Bronchial epithelial cell (primary cell): ENCODE measurements at regions not wholly inside any gene's neighbourhood (a gene's known extent, or its start where the extent isn't known, plus 50 kb on each side); places are given as distances from the start of the nearest gene placed in this dataset.
"Not testable (repeated sequence)": the region's sequence is repeated elsewhere in the genome, so short reads cannot be mapped to it uniquely, and the experiment has no call there.

Experiments used
- DNase-seq: peaks from one replicate; pipeline ENCODE4 v3.0.0-alpha.2; 2010; ENCODE audit warnings: low read depth
- FAIRE-seq: peaks from 2 replicates; lab custom pipeline; 2011; peaks lifted over from hg19 to GRCh38; lab: Jason Lieb, UNC
- H3K27me3 ChIP-seq: 2 replicates; pipeline ENCODE4 v1.5.1; 2011; ENCODE audit warnings: low read length; ENCODE audit not compliant: control insufficient read depth, insufficient read depth
- H3K36me3 ChIP-seq: 2 replicates; pipeline ENCODE4 v1.5.1; 2011; ENCODE audit warnings: low read length; ENCODE audit not compliant: control insufficient read depth, insufficient read depth
- H3K4me3 ChIP-seq: 2 replicates; pipeline ENCODE4 v1.5.1; 2011; ENCODE audit warnings: mild to moderate bottlenecking, low read depth, low read length, control low read depth
- CTCF ChIP-seq: IDR thresholded peaks from 2 replicates; pipeline ENCODE4 v1.5.1; 2011; ENCODE audit warnings: mild to moderate bottlenecking, moderate library complexity, low read length, control low read depth, inconsistent platforms; ENCODE audit not compliant: insufficient read depth, severe bottlenecking

DNA sequence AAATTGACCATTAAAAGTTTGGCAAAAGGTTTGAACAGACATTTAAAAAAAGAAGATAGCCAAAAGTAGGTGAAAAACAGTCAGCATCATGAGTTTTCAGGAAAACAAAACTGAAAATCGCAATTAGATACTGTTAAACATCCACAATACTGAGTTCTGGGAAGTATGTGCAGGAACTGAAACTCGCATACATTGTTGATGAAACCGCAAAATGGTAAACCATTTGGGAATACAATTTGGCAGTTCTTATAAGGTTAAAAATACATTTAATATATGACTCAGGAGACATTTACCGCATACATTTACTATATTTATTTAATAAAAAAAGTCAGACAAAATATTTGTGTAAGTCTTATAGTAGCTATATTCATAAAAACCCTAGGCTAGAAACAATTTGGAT lies 393.2 kb downstream of the COL11A1 start:
- Histone ChIP-seq H3K27me3 (no peaks in the 10 kb centered on the region), H3K4me3 (no peak overlapping the region), H3K36me3 (no peaks in the 10 kb centered on the region)
- FAIRE-seq (no peak), DNase-seq (no peak)
- no peak for TF ChIP-seq CTCF

- DNase-seq (no peak), FAIRE-seq (no peak)
- Histone ChIP-seq H3K4me3 (no peak overlapping the region), H3K36me3 (no peaks in the 10 kb centered on the region), H3K27me3 (no peaks in the 10 kb centered on the region)
- TF ChIP-seq CTCF, result no peak
Measured at GRCh38 chr1:102699524-102699923, 408.8 kb downstream of the COL11A1 start.

DNA sequence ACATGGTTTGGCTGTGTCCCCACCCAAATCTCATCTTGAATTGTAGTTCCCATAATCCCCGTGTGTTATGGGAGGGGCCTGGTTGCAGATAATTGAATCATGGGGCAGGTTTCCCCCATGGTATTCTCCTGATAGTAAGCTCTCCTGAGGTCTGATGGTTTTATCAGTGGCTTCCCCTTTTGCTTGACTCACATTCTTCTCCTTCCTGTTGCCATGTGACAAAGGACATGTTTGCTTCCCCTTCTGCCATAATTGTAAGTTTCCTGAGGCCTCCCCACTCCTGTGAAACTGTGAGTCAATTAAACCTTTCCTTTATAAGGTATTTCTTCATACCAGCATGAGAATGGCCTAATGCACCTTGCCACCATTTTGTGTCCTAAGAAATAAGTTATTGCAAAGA lies 415.0 kb downstream of the COL11A1 start:
- no peak overlapping the region for H3K4me3 ChIP-seq
- H3K27me3 ChIP-seq, result no peaks in the 10 kb centered on the region
- H3K36me3 ChIP-seq, result no peaks in the 10 kb centered on the region
- TF ChIP-seq CTCF, result no peak
- DNase-seq, result no peak
- no peak for FAIRE-seq

- H3K4me3 ChIP-seq, result no peak overlapping the region
- TF ChIP-seq CTCF, result no peak
- FAIRE-seq (no peak), DNase-seq (no peak)
- no peaks in the 10 kb centered on the region for H3K36me3 ChIP-seq
- H3K27me3 ChIP-seq, result no peaks in the 10 kb centered on the region
Measured at GRCh38 chr1:102691592-102692090, 416.7 kb downstream of the COL11A1 start.

- no peak for TF ChIP-seq CTCF
- Histone ChIP-seq H3K36me3 (no peaks in the 10 kb centered on the region), H3K4me3 (no peak overlapping the region), H3K27me3 (no peaks in the 10 kb centered on the region)
- FAIRE-seq (no peak), DNase-seq (no peak)
Measured at GRCh38 chr1:102687383-102687782, 420.9 kb downstream of the COL11A1 start.

DNA sequence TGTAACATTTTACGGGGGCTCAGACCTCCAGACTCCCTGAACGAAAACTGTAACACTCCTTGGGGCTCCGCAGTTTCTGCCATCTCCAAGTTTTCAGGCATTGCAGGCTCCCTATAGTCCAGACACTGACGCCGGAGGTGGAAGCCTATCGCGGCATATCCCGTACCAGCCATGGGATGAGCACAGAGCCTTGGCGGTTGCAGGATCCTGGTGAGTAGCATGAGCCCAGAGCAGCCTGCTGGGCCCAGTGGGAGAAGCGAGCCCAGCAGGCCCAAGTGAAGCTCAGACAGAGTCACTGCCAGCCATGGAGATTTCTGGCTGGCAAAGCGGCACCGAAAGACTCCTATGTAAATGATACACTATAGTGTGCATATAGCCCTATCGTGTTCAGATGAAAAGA lies 446.8 kb downstream of the COL11A1 start:
- TF ChIP-seq CTCF, result no peak
- no peak for DNase-seq
- H3K4me3 ChIP-seq, result no peak overlapping the region
- FAIRE-seq, result no peak
- H3K36me3 ChIP-seq, result no peaks in the 10 kb centered on the region
- no peaks in the 10 kb centered on the region for H3K27me3 ChIP-seq

DNA sequence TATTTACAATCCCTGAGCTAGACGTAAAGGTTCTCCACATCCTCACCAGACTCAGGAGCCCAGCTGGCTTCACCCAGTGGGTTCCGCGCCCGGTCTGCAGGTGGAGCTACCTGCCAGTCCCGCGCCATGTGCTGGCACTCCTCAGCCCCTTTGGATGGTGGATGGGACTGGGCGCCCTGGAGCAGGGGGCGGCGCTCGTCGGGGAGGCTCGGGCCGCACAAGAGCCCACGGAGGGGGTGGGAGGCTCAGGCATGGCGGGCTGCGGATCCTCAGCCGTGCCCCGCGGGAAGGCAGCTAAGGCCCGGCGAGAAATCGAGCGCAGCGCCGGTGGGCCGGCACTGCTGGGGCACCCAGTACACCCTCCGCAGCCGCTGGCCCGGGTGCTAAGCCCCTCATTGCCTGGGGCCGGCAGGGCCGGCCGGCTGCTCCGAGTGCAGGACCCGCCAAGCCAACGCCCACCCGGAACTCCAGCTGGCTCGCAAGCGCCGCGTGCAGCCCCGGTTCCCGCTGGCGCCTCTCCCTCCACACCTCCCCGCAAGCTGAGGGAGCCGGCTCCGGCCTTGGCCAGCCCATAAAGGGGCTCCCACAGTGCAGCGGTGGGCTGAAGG lies 448.3 kb downstream of the COL11A1 start:
- H3K36me3 ChIP-seq, H3K27me3 ChIP-seq, H3K4me3 ChIP-seq, FAIRE-seq, DNase-seq: not testable (repeated sequence)
